BJ (cell line): ENCODE measurements at regions not wholly inside any gene's neighbourhood (a gene's known extent, or its start where the extent isn't known, plus 50 kb on each side); places are given as distances from the start of the nearest gene placed in this dataset.

ENCODE experiments used
- CTCF ChIA-PET: fragments of 350-600 bp; formaldehyde crosslinking; extraction: SDS; loops from one replicate; lab custom pipeline; 2021; ENCODE audit warnings: antibody characterized with exemption, inconsistent platforms; lab: Yijun Ruan, JAX
- POLR2A ChIA-PET: fragments of 300-600 bp; sonication (Branson Sonifier 250); formaldehyde crosslinking; extraction: SDS; loops from one replicate; lab custom pipeline; 2021; ENCODE audit warnings: antibody characterized with exemption; lab: Charles Lee
- DNase-seq: peaks from one replicate; pipeline ENCODE4 v3.0.0-alpha.2; 2011; ENCODE audit warnings: low read depth
- H3K27me3 ChIP-seq: 2 replicates; pipeline ENCODE4 v1.6.0; 2011; ENCODE audit warnings: low read length; ENCODE audit not compliant: control insufficient read depth, insufficient read depth
- H3K36me3 ChIP-seq: 2 replicates; pipeline ENCODE4 v1.5.1; 2011; ENCODE audit warnings: low read length; ENCODE audit not compliant: control insufficient read depth, insufficient read depth
- H3K4me3 ChIP-seq: 2 replicates; pipeline ENCODE4 v1.5.1; 2011; ENCODE audit warnings: low read depth, mild to moderate bottlenecking, control low read depth, low read length
- CTCF ChIP-seq: IDR thresholded peaks from 2 replicates; pipeline ENCODE4 v1.5.1; 2011; ENCODE audit warnings: low read depth, mild to moderate bottlenecking, control low read depth, inconsistent platforms, low read length, moderate library complexity; ENCODE audit not compliant: insufficient read depth

DNA sequence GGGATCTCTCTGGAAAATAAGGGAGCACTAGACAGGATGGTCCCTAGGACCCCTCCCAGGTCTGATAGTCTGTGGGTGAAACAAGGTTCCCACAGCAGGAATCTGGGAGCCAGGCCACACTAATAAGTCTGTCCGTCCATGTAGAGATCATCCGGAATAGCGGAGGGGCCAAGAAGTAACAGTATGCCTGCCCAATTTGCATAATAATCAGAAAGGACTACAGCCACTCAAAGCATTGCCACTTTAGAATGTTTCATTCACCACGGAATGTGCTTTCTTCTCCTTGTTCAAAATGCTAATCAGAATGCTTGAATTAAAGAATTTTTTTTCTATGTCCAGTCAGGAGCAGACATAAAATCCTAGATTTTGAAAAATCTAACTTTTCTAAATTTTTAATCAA lies 254.9 kb downstream of the ACTL7B start:
- no peaks in the 10 kb centered on the region for H3K36me3 ChIP-seq
- no peaks in the 10 kb centered on the region; the same call in 1 of the 2 replicates for H3K27me3 ChIP-seq
- TF ChIP-seq CTCF, result no peak
- CTCF ChIA-PET, result no interaction called here
- POLR2A ChIA-PET, result no interaction called here
- H3K4me3 ChIP-seq, result no peak overlapping the region
- DNase-seq, result no peak

DNA sequence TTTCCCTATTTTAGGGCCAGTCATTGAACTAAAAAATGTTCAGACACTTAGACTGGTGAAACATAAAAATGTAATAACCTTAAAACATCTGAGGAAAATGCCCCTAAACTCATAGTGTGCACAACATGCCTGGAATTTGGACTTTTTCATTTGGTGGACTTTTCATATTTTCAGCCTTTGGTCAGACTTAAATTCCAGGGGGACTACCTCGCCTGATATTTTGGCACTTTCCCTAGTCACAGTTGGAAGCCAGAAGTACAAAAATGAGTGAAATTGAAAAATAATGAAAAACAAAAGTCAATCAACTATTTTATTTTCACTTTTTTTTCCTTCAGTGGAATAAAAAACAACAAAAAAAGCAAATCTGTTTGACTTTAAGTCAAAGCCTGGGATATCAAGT lies 256.2 kb downstream of the ACTL7B start:
- H3K36me3 ChIP-seq, result no peaks in the 10 kb centered on the region
- TF ChIP-seq CTCF, result no peak
- no peak for DNase-seq
- no peaks in the 10 kb centered on the region; the same call in 1 of the 2 replicates for H3K27me3 ChIP-seq
- H3K4me3 ChIP-seq, result no peak overlapping the region
- CTCF ChIA-PET, result no interaction called here
- POLR2A ChIA-PET, result no interaction called here

GRCh38 chr9:108591121-108591520 lies 264.7 kb downstream of the ACTL7B start:
- ChIA-PET CTCF (no interaction called here), POLR2A (no interaction called here)
- no peak overlapping the region for H3K4me3 ChIP-seq
- DNase-seq, result no peak
- no peaks in the 10 kb centered on the region for H3K27me3 ChIP-seq
- H3K36me3 ChIP-seq, result no peaks in the 10 kb centered on the region
- TF ChIP-seq CTCF, result no peak

DNA sequence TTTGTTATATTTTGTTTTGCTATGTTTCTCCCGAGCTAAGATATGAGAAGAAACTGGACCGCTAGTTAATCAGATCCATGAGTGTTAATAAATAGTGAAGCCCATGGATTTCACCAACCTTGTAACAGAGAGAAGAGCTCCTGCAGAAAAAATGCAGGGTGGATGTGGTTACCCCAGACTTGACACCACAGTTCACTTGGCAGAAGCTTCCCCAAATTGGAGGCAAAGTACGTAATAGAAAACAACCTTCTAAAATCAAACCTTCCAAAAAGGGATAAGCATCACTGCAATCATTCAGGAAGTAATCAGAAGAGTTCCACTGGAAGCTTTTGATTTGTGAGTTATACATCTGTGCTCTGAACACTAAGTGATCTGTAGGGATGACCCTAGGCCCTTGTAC lies 267.5 kb downstream of the ACTL7B start:
- TF ChIP-seq CTCF, result no peak
- Histone ChIP-seq H3K36me3 (no peaks in the 10 kb centered on the region), H3K27me3 (no peaks in the 10 kb centered on the region), H3K4me3 (no peak overlapping the region)
- DNase-seq, result no peak
- ChIA-PET POLR2A (no interaction called here), CTCF (interaction anchor here (1.2 kb wide), 1 partner anchor 174 kb away, joined by 4 read pairs; no protein-coding TSS in a partner anchor)

DNA sequence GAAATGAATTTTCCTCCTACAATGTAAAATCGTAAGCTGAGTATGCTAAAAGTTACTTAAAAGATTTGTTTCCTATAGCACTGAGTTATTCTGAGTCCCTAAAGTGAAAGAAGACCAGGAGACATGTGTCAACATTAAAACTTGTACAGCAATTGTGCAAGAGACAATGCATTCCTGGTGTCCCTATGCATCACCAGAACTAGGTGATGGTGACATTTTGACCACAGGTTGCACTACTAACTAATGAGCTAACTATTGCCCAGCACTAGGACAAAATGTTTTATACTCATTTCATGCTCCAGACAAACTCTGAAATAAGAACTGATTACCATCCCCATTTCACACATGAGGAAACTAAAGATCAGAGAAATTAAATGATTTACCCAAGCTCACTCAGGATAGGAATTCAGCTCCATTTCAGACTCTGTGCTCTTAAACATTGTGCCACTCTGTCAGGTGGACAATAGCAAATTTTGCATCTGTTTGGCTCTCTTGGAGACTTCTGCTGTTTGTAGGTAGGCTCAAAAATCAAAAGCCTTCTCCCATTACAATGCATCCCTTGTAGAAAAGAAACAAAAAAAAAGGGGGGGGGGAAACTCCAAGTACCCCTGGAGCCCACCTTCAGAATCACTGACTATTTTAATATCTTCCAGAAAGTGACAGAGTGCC lies 269.2 kb downstream of the ACTL7B start:
- no peaks in the 10 kb centered on the region for H3K36me3 ChIP-seq
- TF ChIP-seq CTCF, result no peak
- CTCF ChIA-PET, result interaction anchor here (1.2 to 1.5 kb wide), 4 partner anchors 9 to 76 kb away, joined by 3 to 5 read pairs (median 3); no protein-coding TSS in a partner anchor
- POLR2A ChIA-PET, result no interaction called here
- no peaks in the 10 kb centered on the region for H3K27me3 ChIP-seq
- no peak overlapping the region for H3K4me3 ChIP-seq
- DNase-seq, result no peak
